Sigmoid colon (tissue), 6 donors: ENCODE measurements at regions not wholly inside any gene's neighbourhood (a gene's known extent, or its start where the extent isn't known, plus 50 kb on each side); places are given as distances from the start of the nearest gene placed in this dataset.

Source experiments
- DNase-seq: peaks from one replicate; pipeline ENCODE4 v3.0.0-alpha.2; 2019
- H3K27ac ChIP-seq, 4 donors: fragments of 200-600 bp; sonication (generic); one replicate each; pipeline ENCODE4 v1.5.1; 2016 to 2019; ENCODE audit warnings: mild to moderate bottlenecking in 1 of 4
- H3K27me3 ChIP-seq, 3 donors: fragments of 200-600 bp; sonication (generic); one replicate each; pipeline ENCODE4 v1.5.1; 2019; ENCODE audit warnings: mild to moderate bottlenecking in 1 of 3
- H3K36me3 ChIP-seq, 4 donors: fragments of 200-600 bp; sonication (generic); one replicate each; pipeline ENCODE4 v1.5.1; 2016 to 2019
- H3K4me1 ChIP-seq, 4 donors: fragments of 200-600 bp; sonication (generic); one replicate each; pipeline ENCODE4 v1.5.1; 2017 to 2019
- H3K4me3 ChIP-seq, 4 donors: fragments of 200-600 bp; sonication (generic); one replicate each; pipeline ENCODE4 v1.5.1; 2017 to 2019; ENCODE audit warnings: mild to moderate bottlenecking in 2 of 4, moderate library complexity in 1 of 4
- H3K9me3 ChIP-seq, 4 donors: fragments of 200-600 bp in 3 of 4; sonication (generic) in 3 of 4; one replicate each; pipeline versions ENCODE4 v1.5.1 to v1.6.1; 2013 to 2019
- EP300 ChIP-seq, 4 donors: sonication (generic); formaldehyde crosslinking; IDR thresholded peaks; one replicate each; pipeline ENCODE4 v1.6.1; 2017; ENCODE audit warnings: antibody characterized with exemption in 4 of 4
- POLR2A ChIP-seq, 2 donors: fragments of 450-650 bp; IDR thresholded peaks; one replicate each; pipeline ENCODE4 v1.6.1; 2016; ENCODE audit warnings: antibody characterized with exemption in 2 of 2, mild to moderate bottlenecking in 2 of 2, moderate library complexity in 2 of 2
- POLR2AphosphoS5 ChIP-seq, 4 donors: sonication (generic); formaldehyde crosslinking; IDR thresholded peaks; one replicate each; pipeline ENCODE4 v1.6.1; 2017; ENCODE audit warnings: antibody characterized with exemption in 4 of 4
- WGBS, 2 donors: extraction: QIAGEN DNeasy Blood & Tissue Kit; methylation state at CpG; one replicate each; pipeline ENCODE4 v1.1.7; 2013; 5-methylcytosine and 5-hydroxymethylcytosine counted together
- intact Hi-C: fragments of 100-400 bp; cut with DNase I; formaldehyde crosslinking; loops from one replicate; pipeline ENCODE4 v1.15.1; 2023
- TF ChIP-seq, protein P1 (sequence below), 4 experiments: fragments of 450-650 bp in 3 of 4; fragments of 200-600 bp in 1 of 4; IDR thresholded peaks; one replicate each; pipeline ENCODE4 v1.5.1; 2016 to 2019; ENCODE audit warnings: antibody characterized with exemption in 4 of 4, mild to moderate bottlenecking in 3 of 4, moderate library complexity in 2 of 4
- donor health status: healthy with polysubstance abuse.
- donor health status: healthy.

DNA sequence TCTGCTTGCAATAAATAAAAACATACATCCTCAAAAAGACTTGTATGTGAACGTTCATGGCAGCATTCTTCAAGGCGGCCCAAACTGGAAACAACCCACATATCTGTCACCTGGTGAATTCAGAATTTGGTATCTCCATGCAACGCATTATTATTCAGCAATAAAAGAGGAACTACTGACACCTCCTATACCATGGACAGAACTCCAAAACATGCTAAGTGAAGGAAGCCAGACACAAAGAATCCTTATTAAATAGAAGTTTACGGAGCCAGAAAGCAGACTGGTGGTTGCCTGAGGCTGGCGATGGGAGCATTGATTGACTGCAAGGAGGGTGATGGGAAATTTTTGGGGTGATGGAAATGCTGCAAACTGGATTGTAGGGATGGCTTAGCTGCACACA lies 530.8 kb upstream of the DPP6 start:
- peak overlapping the region; percentile 81 to 88 (median 86) for H3K27ac ChIP-seq
- intact Hi-C loops: loop anchor here (5.0 kb wide), 3 partner anchors 46 to 316 kb away; no protein-coding TSS in a partner anchor
- peaks cover 0 to 54% (median 40%) of the 10 kb centered on the region in 4 donors for H3K4me1 ChIP-seq

DNA sequence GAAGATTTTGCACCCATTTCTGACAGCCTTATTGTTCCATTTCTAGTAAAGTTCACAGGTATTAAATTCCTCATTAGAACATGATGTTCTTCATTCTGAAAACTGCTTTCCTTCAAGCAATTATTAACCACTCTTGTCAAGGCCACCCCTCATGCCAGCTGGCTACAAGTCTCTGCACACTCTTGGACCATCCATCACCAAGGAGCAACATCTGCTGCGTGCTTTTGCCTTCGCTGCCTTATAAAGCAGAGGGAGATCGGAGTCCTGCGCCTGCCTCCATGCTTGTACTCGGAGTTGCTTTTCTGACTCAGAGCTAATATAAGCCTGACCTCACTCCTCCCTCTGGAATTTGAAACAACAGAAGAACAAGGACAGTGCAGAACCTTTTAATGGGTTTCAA lies 529.9 kb upstream of the DPP6 start:
- DNase-seq: peak; percentile 96
- Histone ChIP-seq H3K27me3 (no peaks in the 10 kb centered on the region), H3K36me3 (no peaks in the 10 kb centered on the region), H3K4me1 (peaks cover 0 to 54% (median 41%) of the 10 kb centered on the region in 4 donors), H3K27ac (peak overlapping the region; percentile 81 to 88 (median 86)), H3K4me3 (no peak overlapping the region), H3K9me3 (no peaks in the 10 kb centered on the region)
- 57 to 72% methylated on average over 5 of the region's 5 CpGs for WGBS, 2 donors
- TF ChIP-seq POLR2A (IDR thresholded peaks at IDR 0.05) (no peak), POLR2AphosphoS5 (IDR thresholded peaks at IDR 0.05) (peak; percentile 90 to 98 (median 96)), EP300 (IDR thresholded peaks at IDR 0.05) (peak; percentile 88 to 99 (median 95))
- intact Hi-C loops: loop anchor here (1.0 to 5.0 kb wide), 4 partner anchors 45 to 315 kb away; no protein-coding TSS in a partner anchor

More for the DNA sequence above, 530.8 kb upstream of the DPP6 start:
- H3K27me3 ChIP-seq: no peaks in the 10 kb centered on the region
- no peaks in the 10 kb centered on the region for H3K9me3 ChIP-seq
- no peak for DNase-seq
- H3K36me3 ChIP-seq: no peaks in the 10 kb centered on the region
- peak in 3 of 4 donors; percentile 43 to 73 (median 63) for TF ChIP-seq POLR2AphosphoS5 (IDR thresholded peaks at IDR 0.05)
- TF ChIP-seq POLR2A (IDR thresholded peaks at IDR 0.05): no peak
- peak in 2 of 4 donors; percentile 13 to 32 for TF ChIP-seq EP300 (IDR thresholded peaks at IDR 0.05)
- no peak overlapping the region for H3K4me3 ChIP-seq
- 78 to 85% methylated on average over 5 of the region's 5 CpGs for WGBS, 2 donors

DNA sequence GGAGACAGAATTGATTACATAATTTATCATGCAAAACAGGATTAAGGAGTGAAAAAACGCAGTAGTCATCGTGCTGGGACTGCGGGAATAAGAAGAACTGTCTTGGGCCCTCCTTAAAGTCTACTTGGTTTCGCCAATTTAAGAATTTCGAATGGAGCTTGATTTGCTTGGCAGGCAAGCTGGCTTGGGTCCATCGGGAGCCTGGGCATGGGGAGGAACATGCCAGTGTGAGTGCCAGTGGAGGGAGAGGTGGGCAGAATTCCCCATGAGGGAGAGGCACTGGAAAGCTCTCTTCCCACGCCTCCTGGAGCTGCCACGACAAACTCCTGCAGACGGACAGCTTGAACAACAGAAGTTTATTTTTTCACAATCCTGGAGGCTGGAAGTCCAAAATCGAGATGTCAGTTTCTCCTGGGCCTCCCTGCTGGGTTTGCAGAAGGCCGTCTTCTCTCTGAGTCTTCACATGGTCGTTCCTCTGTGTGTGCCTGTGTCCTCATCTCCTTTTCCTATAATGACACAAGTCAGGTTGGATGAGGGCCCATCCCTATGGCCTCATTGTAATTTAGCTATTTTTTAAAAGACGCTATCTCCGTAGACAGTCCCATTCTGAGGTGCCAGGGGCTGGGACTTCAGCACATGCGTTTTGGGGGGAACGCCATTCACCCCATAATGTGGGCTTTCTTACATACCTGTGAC lies 528.7 kb upstream of the DPP6 start:
- no peaks in the 10 kb centered on the region for H3K36me3 ChIP-seq
- peak overlapping the region in 2 of 4 donors; percentile 1 to 4 for H3K4me3 ChIP-seq
- TF ChIP-seq POLR2AphosphoS5 (IDR thresholded peaks at IDR 0.05) (peak in 3 of 4 donors; percentile 12 to 61 (median 21)), EP300 (IDR thresholded peaks at IDR 0.05) (no peak), POLR2A (IDR thresholded peaks at IDR 0.05) (no peak)
- TF ChIP-seq, protein P1, sequence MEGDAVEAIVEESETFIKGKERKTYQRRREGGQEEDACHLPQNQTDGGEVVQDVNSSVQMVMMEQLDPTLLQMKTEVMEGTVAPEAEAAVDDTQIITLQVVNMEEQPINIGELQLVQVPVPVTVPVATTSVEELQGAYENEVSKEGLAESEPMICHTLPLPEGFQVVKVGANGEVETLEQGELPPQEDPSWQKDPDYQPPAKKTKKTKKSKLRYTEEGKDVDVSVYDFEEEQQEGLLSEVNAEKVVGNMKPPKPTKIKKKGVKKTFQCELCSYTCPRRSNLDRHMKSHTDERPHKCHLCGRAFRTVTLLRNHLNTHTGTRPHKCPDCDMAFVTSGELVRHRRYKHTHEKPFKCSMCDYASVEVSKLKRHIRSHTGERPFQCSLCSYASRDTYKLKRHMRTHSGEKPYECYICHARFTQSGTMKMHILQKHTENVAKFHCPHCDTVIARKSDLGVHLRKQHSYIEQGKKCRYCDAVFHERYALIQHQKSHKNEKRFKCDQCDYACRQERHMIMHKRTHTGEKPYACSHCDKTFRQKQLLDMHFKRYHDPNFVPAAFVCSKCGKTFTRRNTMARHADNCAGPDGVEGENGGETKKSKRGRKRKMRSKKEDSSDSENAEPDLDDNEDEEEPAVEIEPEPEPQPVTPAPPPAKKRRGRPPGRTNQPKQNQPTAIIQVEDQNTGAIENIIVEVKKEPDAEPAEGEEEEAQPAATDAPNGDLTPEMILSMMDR (IDR thresholded peaks at IDR 0.05): no peak
- H3K4me1 ChIP-seq: peaks cover 0 to 62% (median 48%) of the 10 kb centered on the region in 4 donors
- 82 to 83% methylated on average over 16 of the region's 16 CpGs for WGBS, 2 donors
- peak overlapping the region; percentile 81 to 88 (median 86) for H3K27ac ChIP-seq
- intact Hi-C loops: loop anchor here (5.0 kb wide), 3 partner anchors 44 to 314 kb away; no protein-coding TSS in a partner anchor
- no peaks in the 10 kb centered on the region for H3K9me3 ChIP-seq
- no peaks in the 10 kb centered on the region for H3K27me3 ChIP-seq
- DNase-seq: peak; percentile 85

DNA sequence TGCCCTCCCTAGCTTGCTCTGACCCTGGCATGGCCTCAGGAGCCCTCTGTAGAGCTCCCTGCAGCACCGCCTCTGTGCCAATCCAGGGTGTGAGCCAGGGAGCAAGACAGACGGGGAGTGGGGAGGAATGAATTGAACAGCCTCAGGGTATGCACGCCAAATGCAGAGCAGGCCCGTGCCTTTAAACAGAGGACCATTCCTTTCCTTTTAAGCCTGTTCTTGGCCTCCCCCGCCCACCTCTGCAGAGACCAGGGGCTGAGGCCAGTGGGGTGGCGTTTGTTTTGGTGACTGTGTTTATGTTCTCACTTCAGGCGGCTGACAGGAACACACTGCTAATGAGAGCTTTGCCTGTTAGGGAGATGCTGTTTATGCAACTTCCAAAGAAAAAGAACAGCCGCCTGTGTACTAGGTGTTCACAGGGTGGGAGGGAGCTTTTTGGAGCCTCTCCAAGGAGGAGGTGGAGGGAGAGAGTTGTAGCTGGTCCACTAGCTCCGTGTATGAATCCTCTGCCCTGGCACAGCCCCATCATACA lies 528.1 kb upstream of the DPP6 start:
- Histone ChIP-seq H3K9me3 (no peaks in the 10 kb centered on the region), H3K4me1 (peaks cover 0 to 62% (median 48%) of the 10 kb centered on the region in 4 donors), H3K27ac (peak overlapping the region; percentile 81 to 88 (median 86)), H3K4me3 (peak overlapping the region in 2 of 4 donors; percentile 1 to 2), H3K27me3 (no peaks in the 10 kb centered on the region), H3K36me3 (no peaks in the 10 kb centered on the region)
- peak; percentile 96 for DNase-seq
- WGBS, 2 donors: 24 to 30% methylated on average over 9 of the region's 9 CpGs
- TF ChIP-seq POLR2A (IDR thresholded peaks at IDR 0.05): no peak
- TF ChIP-seq, protein P1 (IDR thresholded peaks at IDR 0.05): no peak
- peak; percentile 79 to 94 (median 90) for TF ChIP-seq POLR2AphosphoS5 (IDR thresholded peaks at IDR 0.05)
- TF ChIP-seq EP300 (IDR thresholded peaks at IDR 0.05): peak; percentile 77 to 97 (median 92)
- intact Hi-C loops: loop anchor here (5.0 kb wide), 3 partner anchors 43 to 313 kb away; no protein-coding TSS in a partner anchor

DNA sequence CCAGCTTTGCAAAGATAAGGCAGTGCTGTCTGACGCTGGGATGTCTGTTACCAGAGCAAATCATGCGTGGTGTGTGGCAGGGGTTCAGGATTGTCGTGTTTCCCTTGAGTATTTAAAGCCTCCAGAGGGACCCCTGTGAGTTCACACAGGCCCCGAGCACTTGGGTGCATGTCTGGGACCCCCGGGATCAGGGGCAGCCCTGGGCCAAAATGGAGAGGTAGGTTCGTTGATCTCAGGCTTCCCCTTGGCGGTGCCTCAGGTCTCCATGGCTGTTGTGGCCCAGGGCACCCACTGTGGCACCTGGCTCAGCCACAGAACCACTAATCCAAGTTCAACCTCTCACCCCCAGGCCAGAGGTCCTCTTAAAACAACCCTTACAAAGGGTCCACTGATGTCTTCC lies 523.1 kb upstream of the DPP6 start:
- H3K36me3 ChIP-seq: no peaks in the 10 kb centered on the region
- H3K27ac ChIP-seq: peak overlapping the region in 1 of 4 donors; percentile 81
- H3K9me3 ChIP-seq: no peaks in the 10 kb centered on the region
- intact Hi-C loops: no loop called here
- no peaks in the 10 kb centered on the region for H3K27me3 ChIP-seq
- WGBS, 2 donors: 68 to 80% methylated on average over 7 of the region's 7 CpGs
- peak; percentile 62 for DNase-seq
- H3K4me3 ChIP-seq: no peak overlapping the region
- peaks cover 0 to 26% (median 24%) of the 10 kb centered on the region in 4 donors for H3K4me1 ChIP-seq
- TF ChIP-seq EP300 (IDR thresholded peaks at IDR 0.05) (no peak), POLR2A (IDR thresholded peaks at IDR 0.05) (no peak), POLR2AphosphoS5 (IDR thresholded peaks at IDR 0.05) (no peak)
- TF ChIP-seq, protein P1 (IDR thresholded peaks at IDR 0.05): no peak
